ENCODE measurements at regions not wholly inside any gene's neighbourhood (a gene's known extent, or its start where the extent isn't known, plus 50 kb on each side); places are given as distances from the start of the nearest gene placed in this dataset.

- intact Hi-C loops (cut with DNase I; ENCODE audit: low total_unique reads) (loop anchor here (5.0 kb wide), 1 partner anchor 296 kb away; no protein-coding TSS in a partner anchor), in situ Hi-C loops (cut with MboI; ENCODE audit: low sequenced_read_pairs in 4 of 4) (loop anchor here (5.0 to 25.0 kb wide), 4 partner anchors 184 to 294 kb away; no protein-coding TSS in a partner anchor)
- H3K9me3 ChIP-seq = no peaks in the 10 kb centered on the region
- no peaks in the 10 kb centered on the region for H3K36me3 ChIP-seq
- no peak overlapping the region for H3K4me3 ChIP-seq
- no peak overlapping the region for H3K27ac ChIP-seq
- H3K27me3 ChIP-seq = peaks cover 3 to 14% (median 4%) of the 10 kb centered on the region in 3 donors
- TF ChIP-seq CTCF (IDR thresholded peaks at IDR 0.05 in 4 of 5, conservative IDR thresholded peaks at IDR 0.05 in 1 of 5) (no peak), POLR2A (IDR thresholded peaks at IDR 0.05) (no peak)
- DNase-seq = no peak
- H3K4me1 ChIP-seq = no peaks in the 10 kb centered on the region
- ATAC-seq = no peak
Observed at GRCh38 chr21:33128538-33128937, 58.6 kb downstream of the OLIG1 start.

- in situ Hi-C loops (cut with MboI; ENCODE audit: low sequenced_read_pairs in 4 of 4) = loop anchor here in 2 of 4 donors (25.0 kb wide), 1 partner anchor 295 kb away; no protein-coding TSS in a partner anchor
- DNase-seq (no peak), ATAC-seq (no peak)
- H3K4me3 ChIP-seq = no peak overlapping the region
- H3K27me3 ChIP-seq = peaks cover 3 to 14% (median 4%) of the 10 kb centered on the region in 3 donors
- no peaks in the 10 kb centered on the region for H3K36me3 ChIP-seq
- no peak for TF ChIP-seq POLR2A (IDR thresholded peaks at IDR 0.05)
- TF ChIP-seq CTCF (IDR thresholded peaks at IDR 0.05 in 4 of 5, conservative IDR thresholded peaks at IDR 0.05 in 1 of 5) = no peak
- intact Hi-C loops (cut with DNase I; ENCODE audit: low total_unique reads) = no loop called here
- no peak overlapping the region for H3K27ac ChIP-seq
- H3K4me1 ChIP-seq = no peaks in the 10 kb centered on the region
- H3K9me3 ChIP-seq = no peaks in the 10 kb centered on the region
Observed at GRCh38 chr21:33132054-33132453, 62.1 kb downstream of the OLIG1 start.

- in situ Hi-C loops (cut with MboI; ENCODE audit: low sequenced_read_pairs in 4 of 4) = loop anchor here in 2 of 4 donors (25.0 kb wide), 1 partner anchor 297 kb away; no protein-coding TSS in a partner anchor
Observed at GRCh38 chr21:33133892-33134291, 64.0 kb downstream of the OLIG1 start.

GRCh38 chr21:33135925-33136324 is 66.0 kb downstream of the OLIG1 start:
- Histone ChIP-seq H3K4me1 (no peaks in the 10 kb centered on the region), H3K36me3 (no peaks in the 10 kb centered on the region), H3K27me3 (peaks cover 0 to 2% (median 0%) of the 10 kb centered on the region in 3 donors), H3K27ac (no peak overlapping the region), H3K9me3 (no peaks in the 10 kb centered on the region), H3K4me3 (no peak overlapping the region)
- in situ Hi-C loops (cut with MboI; ENCODE audit: low sequenced_read_pairs in 4 of 4) = loop anchor here in 2 of 4 donors (25.0 kb wide), 1 partner anchor 299 kb away; no protein-coding TSS in a partner anchor
- intact Hi-C loops (cut with DNase I; ENCODE audit: low total_unique reads) = no loop called here
- TF ChIP-seq CTCF (IDR thresholded peaks at IDR 0.05 in 4 of 5, conservative IDR thresholded peaks at IDR 0.05 in 1 of 5) (no peak), POLR2A (IDR thresholded peaks at IDR 0.05) (no peak)
- DNase-seq = no peak
- ATAC-seq = no peak

More at GRCh38 chr21:33133892-33134291, 64.0 kb downstream of the OLIG1 start:
- no peaks in the 10 kb centered on the region for H3K9me3 ChIP-seq
- TF ChIP-seq CTCF (IDR thresholded peaks at IDR 0.05 in 4 of 5, conservative IDR thresholded peaks at IDR 0.05 in 1 of 5) = no peak
- DNase-seq = no peak
- no peaks in the 10 kb centered on the region for H3K4me1 ChIP-seq
- H3K36me3 ChIP-seq = no peaks in the 10 kb centered on the region
- peaks cover 0 to 11% (median 3%) of the 10 kb centered on the region in 3 donors for H3K27me3 ChIP-seq
- no peak for ATAC-seq
- H3K27ac ChIP-seq = no peak overlapping the region
- H3K4me3 ChIP-seq = no peak overlapping the region
- intact Hi-C loops (cut with DNase I; ENCODE audit: low total_unique reads) = no loop called here

Measured in gastrocnemius medialis (tissue), 4 donors.